SHP77 (cell line): ENCODE measurements at regions not wholly inside any gene's neighbourhood (a gene's known extent, or its start where the extent isn't known, plus 50 kb on each side); places are given as distances from the start of the nearest gene placed in this dataset.

Experiments
- DNase-seq, 2 experiments: peaks; one replicate each; lab custom pipeline; 2025; lab: John Stamatoyannopoulos, UW

DNA sequence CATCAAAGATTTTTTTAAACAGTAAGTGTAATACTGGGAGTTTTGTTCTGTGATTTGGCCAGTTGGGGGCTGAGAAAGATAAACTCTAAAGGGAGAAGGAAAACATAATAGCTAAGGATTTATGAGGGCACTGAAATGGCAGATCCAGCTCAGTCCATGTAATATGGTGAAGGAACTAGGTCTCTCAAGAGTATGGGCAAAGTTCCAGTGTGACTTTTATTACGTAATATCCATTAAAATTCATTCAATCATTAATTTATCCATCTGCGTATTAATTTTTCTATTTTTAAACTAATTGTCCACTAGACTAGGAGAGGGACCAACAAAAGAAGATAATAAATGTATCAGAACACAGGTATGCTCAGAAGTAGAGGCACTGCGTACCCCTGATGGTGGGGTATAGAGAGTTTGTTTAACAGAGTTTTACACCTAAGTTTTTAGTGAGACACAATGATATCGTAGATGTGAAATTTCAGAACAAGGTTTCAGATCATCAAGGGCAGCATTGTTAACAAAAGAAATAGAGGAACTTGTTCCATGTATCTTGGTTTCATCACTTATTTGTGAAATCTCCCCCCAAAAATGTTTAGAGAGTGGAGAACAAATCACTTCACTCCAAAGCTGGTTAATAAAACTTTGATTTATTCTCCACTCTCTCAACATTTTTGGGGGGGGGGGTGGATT is 351.1 kb downstream of the GRXCR1 start:
- no peak for DNase-seq

DNA sequence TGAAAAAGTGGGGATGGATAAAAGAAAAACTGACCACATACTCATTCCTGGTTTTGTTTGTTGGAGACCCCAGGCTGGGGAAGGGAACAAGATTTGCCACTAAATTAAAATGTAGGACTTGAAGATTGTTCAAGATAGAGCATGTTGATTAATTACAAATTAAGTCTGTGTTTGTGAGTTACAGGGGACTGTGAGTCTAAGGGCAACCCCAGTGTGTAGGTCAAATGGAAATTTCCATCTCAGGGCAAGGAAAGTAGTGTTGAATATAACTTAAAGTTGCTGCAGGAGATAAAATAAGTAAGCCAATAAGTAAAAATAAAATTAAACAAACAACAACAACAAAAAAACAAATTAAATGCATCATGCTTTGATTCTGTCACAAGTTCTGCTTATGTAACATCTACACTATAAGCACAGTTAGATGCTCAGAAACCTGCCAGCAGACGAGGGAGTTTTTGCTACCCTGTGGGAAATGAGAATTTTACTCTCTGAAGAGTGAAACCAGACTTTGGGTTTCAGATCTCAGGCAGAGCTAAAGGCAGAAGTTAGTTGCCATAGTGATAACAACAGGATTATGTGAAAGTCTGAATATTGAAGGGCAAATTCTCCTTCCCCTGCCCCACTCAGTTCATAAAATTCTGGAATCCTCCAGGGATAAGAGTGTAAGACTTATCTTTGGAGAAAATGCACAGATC is 352.3 kb downstream of the GRXCR1 start:
- DNase-seq: no peak

DNA sequence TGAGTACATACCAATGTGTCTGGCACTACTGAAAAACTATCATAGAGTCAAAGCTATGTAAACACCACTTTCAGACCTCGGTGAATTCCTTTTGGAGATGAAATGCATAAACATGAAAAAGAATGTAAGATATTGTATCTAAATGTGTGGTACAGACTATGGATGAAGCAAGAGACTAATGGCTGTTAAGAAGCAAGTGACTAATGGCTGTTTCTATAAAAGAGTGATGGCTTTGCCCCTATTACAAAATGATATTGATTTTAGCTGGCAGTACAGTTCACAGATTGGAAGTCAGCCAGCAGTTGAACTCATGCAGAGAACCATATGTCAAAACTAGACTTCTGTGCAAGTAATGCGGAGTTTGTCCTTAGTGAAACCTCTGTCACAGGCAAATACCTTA is 359.3 kb downstream of the GRXCR1 start:
- peak; percentile 17 to 30 for DNase-seq

DNA sequence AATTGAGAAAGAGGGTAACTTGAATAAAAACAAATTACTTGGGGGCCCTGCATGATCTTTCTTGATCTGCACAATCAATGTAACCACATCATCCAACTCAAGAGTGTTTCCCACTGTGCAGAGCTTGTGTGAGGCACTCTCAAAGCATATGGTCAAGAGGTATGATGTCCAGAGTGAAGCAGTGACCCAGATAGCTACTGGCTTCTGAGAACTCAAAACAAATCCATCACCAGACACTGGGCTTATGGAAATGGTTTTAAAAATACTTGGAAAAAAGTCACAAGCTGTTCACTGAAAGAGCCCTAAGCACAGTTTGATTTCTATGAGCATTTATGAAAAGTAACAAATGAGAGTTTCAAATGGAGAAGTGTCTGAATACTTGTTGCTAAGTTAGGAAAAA is 361.0 kb downstream of the GRXCR1 start:
- no peak for DNase-seq

DNA sequence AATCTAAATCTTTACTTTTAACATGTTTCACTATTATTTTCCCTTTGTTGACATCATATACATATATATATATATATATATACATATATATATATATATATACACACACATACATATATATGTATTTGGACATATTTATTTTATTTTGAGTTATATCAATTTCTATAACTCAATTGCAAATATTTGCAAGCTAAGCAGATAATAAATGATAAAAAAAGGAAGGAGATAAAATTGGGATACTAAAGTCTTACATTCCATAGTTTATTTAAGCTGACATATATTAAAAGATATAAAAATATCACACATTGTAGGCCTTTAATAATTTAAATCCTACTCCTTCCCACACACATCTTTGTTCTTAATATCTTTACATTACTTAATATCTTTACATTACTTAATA is 372.2 kb downstream of the GRXCR1 start:
- no peak for DNase-seq

DNA sequence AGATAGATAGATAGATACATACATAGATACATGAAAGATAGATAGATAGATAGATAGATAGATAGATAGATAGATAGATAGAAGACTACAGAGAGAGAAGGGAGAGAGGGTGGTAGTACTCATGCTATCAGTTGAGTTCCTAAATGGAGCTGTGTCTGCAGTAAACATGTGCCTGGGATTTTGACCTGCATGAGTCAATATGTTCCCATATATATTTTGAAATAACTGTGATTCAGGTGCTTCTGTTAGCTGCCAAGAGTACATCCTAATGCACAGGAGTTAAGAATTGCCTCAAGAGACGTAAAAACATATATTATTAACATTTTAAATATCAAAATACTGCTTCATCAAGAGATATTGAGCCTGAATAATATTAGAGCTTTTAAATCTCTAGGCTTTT is 379.4 kb downstream of the GRXCR1 start:
- no peak for DNase-seq

DNA sequence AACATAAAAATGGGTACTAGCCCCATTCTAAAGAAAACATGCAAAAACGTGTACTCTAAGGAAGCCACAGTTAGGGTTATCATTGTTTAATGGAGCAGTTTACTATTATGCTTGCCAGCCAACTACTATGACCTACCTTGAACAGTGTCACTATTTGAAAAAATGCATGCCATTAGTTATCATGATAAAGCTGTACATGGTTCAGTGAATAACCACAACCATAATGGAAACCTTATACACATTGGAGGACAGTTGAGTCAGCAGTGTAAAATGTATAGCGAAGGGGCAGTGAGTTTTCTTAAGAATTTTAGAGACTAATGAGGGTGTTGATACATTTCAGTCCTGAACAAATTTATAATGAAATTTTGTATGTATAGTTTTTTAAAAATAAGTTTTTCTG is 381.9 kb downstream of the GRXCR1 start:
- no peak for DNase-seq

DNA sequence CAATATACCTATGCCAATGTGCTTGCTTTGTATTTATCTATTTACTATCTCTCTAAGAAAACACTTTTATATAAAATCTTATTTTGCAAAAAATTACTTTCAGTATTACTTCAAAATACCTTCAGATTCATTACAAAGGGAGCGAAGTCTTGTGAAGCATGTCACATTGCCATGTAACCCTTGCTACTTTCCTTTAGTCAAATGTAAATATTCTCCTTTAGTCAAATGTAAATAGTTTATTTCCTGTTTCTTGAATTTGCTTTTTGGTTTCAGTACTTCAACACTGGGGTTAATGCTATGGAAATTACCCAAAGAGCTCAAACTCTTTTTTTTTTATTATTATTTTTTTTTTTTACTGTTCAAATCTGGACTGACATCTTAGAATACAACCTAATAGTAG is 383.3 kb downstream of the GRXCR1 start:
- no peak for DNase-seq

DNA sequence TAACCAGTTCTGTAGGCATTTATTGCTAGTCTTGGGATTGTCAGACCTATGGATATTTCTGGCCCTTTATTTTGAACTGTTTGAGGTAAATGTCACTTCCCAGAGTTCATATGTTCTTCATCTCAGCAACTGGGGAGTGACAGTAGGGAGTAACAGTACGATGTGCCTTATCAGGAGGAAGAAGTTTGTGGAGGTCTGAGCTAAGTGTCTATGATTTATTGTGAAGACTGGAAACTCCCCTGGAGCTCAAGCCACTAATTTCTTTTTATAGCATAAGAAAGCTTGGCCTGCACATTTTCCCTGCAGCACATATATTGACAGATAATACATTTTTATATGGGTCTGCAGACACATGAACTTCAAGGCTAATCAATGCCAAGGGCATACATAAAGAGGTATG is 383.8 kb downstream of the GRXCR1 start:
- no peak for DNase-seq

DNA sequence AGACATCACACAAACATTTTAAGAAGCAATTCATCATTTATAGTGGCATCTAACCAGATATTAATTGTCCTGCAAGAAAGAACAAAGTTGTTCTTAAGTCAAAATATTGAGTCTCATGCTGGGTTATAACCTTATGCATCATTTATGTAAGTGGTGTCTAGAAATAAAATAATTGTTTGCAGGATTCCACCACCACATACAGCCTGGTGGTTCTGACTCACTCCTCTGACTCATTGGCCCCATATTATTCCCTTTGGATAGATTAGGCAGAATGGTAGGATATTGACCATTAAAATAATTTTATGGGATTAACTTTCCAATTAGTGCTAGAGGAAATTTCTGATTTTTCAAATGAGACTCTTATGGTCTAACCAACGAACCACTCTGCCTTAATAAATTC is 384.5 kb downstream of the GRXCR1 start:
- no peak for DNase-seq

DNA sequence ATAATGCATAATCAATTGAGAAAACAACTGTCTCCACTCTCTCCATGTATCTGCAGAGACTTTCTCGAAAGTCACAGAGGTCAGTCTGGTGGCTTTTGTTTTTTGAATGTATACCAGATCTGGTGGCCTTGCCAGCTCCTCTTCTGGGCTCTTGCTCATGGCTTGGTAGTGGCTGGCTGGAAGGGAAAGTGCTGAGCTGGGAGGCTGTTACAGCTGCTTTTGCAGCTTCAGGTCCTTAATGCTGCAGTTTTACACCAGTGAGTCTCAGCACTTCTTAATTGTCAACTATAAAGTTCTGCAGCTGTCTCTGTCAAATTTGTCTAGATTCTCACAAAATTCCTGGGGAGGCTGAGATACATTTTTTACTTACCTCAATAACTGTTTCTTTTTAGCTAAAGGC is 390.0 kb downstream of the GRXCR1 start:
- no peak for DNase-seq

DNA sequence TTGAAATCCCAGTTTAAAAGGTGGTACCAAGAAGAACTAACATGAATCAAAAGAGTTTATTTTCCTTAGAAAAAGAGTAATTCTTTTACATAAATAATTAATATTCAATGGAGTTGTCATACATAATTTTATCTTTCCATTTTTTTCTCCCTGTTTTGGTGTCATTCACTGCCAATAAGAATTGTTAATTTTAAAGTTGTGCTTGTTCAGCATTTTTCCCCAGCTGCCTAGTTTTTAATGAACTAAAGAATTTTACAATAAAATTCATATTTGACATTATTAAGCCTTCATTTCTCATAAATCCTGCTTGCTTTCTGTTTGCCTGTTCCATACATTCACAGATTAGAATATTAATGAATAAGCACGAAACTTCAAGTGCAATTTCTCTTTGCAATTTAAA is 393.6 kb downstream of the GRXCR1 start:
- DNase-seq: no peak

DNA sequence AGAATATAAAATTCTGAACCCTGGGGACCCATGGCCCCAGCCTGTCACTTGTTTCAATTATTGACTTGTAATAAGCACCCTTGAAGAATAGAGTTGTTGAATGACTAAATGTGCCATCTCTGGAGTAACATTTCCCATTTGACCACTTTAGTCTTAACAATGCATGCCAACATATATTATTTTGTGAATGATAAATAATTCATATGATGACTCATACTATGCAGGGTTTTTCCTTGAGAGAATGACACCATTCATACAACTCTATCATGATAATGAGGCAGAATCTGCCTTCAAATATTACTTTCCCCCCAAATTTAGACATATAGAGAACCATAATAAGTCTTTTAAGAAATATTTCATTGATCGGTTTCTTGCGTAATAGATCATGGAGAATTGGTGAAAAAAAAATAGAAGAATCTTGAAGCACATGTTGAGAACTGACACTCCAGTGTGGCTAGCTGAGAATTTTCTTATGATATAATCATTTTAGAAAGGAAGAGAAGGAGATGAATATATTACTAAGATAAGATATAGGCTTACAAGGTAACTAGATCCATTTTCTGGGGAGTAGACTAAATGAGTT is 404.5 kb downstream of the GRXCR1 start:
- no peak for DNase-seq

DNA sequence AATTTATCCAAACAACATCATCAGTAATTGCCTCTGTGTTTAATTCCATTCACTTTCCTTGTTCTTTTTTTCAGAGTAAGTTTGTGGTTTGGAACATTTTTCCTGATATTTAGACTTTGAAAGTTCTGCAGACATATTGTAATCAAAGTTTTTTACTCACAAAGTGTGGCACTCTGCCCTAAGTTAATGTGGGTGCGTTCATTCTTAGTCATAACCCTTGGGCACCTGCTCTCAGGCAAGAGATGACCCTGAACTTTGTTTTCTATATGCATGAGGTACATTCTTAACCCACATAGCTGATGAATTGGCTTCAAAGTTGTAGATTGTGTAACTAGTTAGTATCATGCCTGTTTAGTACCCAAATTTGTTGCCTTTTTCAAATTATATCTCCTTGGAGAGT is 424.3 kb downstream of the GRXCR1 start:
- no peak for DNase-seq

DNA sequence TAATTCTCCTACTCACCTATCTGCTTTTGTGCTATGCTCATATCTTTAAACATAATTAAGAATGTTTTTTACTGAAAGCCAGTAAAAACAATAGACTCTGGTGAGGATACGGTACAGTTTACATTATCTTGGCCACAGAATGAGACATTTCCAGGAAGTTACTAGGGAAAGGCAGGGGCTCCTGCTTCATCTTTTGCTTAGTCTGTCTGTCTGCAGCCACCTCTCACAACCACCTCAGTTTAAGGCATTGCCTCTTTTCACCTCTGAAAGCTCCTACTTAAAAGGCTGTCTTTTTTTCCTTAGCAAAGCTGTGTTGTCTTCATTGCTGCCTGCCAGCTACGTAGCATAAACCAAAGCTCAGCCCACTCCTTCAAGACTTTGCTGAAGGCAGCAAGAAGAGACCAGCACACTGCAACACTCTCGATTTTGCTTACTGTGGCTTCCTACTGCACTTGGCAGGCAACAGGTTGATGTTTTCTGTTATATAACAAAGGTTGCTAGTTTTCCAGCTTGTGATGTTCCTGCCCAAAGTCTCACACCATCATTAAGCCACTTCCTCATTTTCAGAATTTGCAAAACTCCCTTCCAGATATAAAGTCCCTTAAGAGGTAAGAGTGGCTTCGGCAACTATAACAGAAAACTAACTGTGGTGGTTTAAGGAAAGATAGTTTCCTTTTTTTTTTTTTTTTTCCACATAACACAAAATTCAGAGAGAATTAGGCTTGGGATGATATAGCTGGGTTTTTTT is 432.9 kb downstream of the GRXCR1 start:
- no peak for DNase-seq

DNA sequence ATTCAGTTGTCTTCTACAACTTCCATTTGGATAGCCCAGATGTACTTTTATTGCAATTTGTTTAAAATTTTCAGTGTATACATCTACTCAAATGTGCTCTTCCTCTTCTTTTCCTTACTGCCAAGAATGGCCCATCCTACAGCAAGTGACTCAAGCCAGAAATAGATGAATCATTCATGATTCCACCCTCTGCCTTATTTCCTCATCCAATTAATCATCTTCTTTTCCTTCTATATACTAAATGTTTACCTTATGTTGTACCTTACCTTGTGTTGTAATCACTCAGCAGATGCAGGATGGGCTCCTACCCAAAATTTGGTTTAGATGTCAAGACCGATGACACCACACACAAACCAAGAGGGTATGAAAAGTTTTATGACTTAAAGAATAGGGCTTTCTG is 437.8 kb downstream of the GRXCR1 start:
- no peak for DNase-seq

DNA sequence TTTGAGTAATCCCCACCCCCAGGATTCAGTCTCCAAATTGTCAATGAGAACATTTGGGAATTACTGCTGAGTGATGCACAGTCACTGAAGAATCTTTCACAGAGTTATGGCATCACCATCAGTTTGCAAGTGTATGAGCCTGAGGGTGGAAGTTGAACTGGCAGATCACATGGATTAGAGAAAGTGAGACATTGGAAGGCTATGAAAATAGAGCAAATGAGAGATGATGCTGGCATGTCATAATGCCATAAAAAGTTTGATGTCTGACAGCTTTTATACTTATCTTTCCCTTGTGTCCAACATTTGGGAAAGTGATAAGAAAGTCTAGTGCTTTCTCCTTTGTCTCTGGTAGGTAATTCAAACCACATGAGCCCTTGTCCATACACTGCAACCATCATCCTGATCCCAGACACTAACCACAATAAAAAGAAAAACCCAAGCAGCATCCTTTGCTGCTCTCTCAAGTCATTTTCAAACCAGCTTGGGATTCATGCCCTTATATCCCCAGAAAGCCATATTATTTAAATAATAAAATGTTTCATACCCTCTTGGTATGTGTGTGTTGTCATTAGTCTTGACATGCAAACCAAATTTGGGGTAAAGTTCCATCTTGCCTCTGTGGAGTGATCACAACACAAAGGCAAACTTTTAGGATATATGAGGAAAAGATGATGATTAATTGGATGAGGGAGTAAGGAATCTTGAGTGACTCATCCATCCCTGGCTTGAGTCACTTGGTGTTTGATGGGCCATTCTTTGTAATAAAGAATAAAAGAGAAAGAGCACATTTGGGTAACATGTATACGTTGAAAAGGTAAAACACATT is 438.9 kb downstream of the GRXCR1 start:
- no peak for DNase-seq

DNA sequence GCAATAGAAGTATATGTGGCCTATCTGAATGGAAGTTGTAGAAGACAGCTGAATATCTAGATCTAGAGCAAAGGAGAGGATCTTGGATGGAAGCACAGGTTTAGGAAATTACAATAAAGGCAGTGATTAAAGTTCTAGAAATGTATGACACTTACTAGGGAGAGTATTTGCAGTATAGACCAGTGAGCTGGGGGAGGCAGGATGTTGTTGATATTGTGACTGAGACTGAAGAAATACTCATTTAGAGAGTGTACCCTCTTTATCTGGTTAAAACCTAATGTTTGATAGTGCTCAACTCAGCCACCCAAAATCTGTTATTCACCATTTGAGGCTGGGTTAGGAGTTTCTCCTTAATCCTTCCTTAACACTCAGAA is 439.5 kb downstream of the GRXCR1 start:
- DNase-seq: no peak

DNA sequence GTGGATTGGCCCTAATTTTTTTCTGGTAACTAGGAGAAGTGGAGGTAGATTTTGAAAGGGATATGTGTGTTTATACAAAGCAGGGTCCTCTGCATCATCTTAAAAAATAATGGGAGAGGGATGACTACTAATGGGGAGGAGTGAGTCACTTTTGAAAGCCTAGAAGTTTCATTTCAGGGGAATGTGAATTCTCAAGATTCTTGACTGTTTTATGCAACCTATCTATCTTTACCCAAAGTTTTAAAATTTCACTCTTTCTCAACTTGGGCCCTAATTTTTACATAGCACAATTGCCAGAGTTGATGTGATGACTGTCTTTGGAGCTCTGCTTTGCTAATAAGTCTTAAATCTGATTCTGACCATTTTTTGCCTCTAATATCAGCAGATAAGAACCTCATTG is 445.2 kb downstream of the GRXCR1 start:
- DNase-seq: no peak

DNA sequence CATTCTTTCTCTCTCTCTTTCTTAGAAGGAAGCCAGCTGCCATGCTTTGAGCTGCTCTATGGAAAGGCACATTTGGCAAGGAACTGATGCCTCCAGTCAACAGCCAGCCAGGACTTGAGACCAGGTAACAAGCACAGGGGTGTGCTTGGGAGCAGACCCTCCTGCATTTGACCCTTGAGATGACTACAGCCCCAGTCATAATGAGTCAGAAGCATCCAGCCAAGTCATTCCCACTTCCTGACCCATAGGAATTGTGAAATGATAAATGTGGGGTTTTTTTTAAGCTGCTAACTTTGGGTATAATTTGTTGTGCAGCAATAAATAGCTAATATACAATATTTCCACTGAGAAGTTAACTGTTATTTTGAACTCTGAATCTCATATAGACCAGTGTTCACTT is 446.9 kb downstream of the GRXCR1 start:
- no peak for DNase-seq

DNA sequence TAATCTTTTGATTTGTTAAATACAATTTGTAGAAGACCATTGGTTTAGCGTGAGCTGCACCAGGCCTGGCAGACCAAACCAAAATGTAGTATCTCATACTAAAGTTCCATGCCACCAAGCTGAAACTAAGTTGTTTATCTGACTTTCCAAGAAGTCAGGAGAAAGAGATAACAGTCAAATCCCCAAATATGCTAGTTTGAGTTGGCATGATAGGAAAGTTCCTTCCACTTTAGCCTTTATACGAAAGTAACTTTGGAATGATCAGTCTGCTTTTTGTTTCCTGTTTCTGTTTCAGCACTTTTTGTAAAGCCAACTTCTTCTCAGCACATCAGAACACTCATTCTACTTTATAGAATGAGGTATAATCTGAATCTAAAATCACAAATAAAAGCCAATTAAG is 449.2 kb downstream of the GRXCR1 start:
- no peak for DNase-seq

DNA sequence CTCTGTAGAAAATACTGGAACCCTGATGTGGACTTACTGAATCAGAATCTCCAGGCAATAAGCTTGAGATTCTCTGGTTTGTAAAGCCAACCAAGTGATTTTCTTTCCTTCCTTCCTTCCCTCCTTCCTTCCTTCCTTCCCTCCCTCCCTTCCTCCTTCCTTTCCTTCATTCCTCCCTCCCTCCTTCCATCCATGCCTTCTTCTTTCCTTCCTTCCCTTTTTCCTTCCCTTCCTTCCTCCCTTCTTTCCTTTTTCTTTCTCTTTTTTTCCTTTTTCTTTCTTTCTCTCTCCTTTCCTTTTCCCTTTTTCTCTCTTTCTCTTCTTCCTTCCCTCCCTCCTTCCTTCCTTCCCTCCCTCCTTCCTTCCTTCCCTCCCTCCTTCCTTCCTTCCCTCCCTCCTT is 450.8 kb downstream of the GRXCR1 start:
- no peak for DNase-seq
